ENCODE measurements at regions not wholly inside any gene's neighbourhood (a gene's known extent, or its start where the extent isn't known, plus 50 kb on each side); places are given as distances from the start of the nearest gene placed in this dataset.
A peak's percentile ranks its signal among the peaks of the same experiment; 100 is the strongest.

- Histone ChIP-seq H3K9me3 (no peaks in the 10 kb centered on the region), H3K27me3 (peaks cover 0 to 36% (median 13%) of the 10 kb centered on the region in 9 donors), H3K4me3 (no peak overlapping the region), H3K4me1 (no peaks in the 10 kb centered on the region), H3K36me3 (no peaks in the 10 kb centered on the region), H3K27ac (no peak overlapping the region)
- no peak for DNase-seq
- intact Hi-C loops (cut with DNase I), result no loop called here
- peak in 1 of 4 donors; percentile 18 for ATAC-seq
- 78 to 88% (median 83%) methylated on average over 2 to 9 of the region's 9 CpGs for WGBS, 4 donors
- TF ChIP-seq POLR2A (IDR thresholded peaks at IDR 0.05) (no peak), CTCF (IDR thresholded peaks at IDR 0.05) (no peak)
Observed at GRCh38 chr1:25056536-25056935, 126.5 kb upstream of the RUNX3 start.

- DNase-seq (no peak), ATAC-seq (no peak)
- H3K9me3 ChIP-seq, result no peaks in the 10 kb centered on the region
- intact Hi-C loops (cut with DNase I), result no loop called here
- TF ChIP-seq POLR2A (IDR thresholded peaks at IDR 0.05), result no peak
- no peak for TF ChIP-seq CTCF (IDR thresholded peaks at IDR 0.05)
- H3K27me3 ChIP-seq, result peaks cover 0 to 36% (median 13%) of the 10 kb centered on the region in 9 donors
- no peaks in the 10 kb centered on the region for H3K4me1 ChIP-seq
- 69 to 88% (median 73%) methylated on average over 5 of the region's 5 CpGs for WGBS, 4 donors
- H3K27ac ChIP-seq, result no peak overlapping the region
- H3K4me3 ChIP-seq, result no peak overlapping the region
- H3K36me3 ChIP-seq, result no peaks in the 10 kb centered on the region
Observed at GRCh38 chr1:25055961-25056360, 125.9 kb upstream of the RUNX3 start.

- ATAC-seq, result no peak
- no peaks in the 10 kb centered on the region for H3K4me1 ChIP-seq
- no peaks in the 10 kb centered on the region for H3K36me3 ChIP-seq
- peaks cover 0 to 36% (median 13%) of the 10 kb centered on the region in 9 donors for H3K27me3 ChIP-seq
- TF ChIP-seq CTCF (IDR thresholded peaks at IDR 0.05), result no peak
- no peak for DNase-seq
- 66 to 70% (median 68%) methylated on average over 8 to 13 of the region's 13 CpGs for WGBS, 4 donors
- H3K27ac ChIP-seq, result no peak overlapping the region
- no peaks in the 10 kb centered on the region for H3K9me3 ChIP-seq
- intact Hi-C loops (cut with DNase I), result no loop called here
- H3K4me3 ChIP-seq, result no peak overlapping the region
Observed at GRCh38 chr1:25055324-25055780, 125.3 kb upstream of the RUNX3 start.

- Histone ChIP-seq H3K4me3 (no peak overlapping the region), H3K36me3 (no peaks in the 10 kb centered on the region), H3K9me3 (no peaks in the 10 kb centered on the region), H3K27me3 (peaks cover 0 to 36% (median 13%) of the 10 kb centered on the region in 9 donors), H3K4me1 (peaks cover 0 to 4% (median 0%) of the 10 kb centered on the region in 12 donors), H3K27ac (no peak overlapping the region)
- 49 to 56% (median 52%) methylated on average over 15 of the region's 15 CpGs for WGBS, 4 donors
- intact Hi-C loops (cut with DNase I), result no loop called here
- no peak for DNase-seq
- TF ChIP-seq POLR2A (IDR thresholded peaks at IDR 0.05) (no peak), CTCF (IDR thresholded peaks at IDR 0.05) (no peak)
- no peak for ATAC-seq
Observed at GRCh38 chr1:25054526-25055323, 124.6 kb upstream of the RUNX3 start.
